GM23338 (cell line): ENCODE measurements at regions not wholly inside any gene's neighbourhood (a gene's known extent, or its start where the extent isn't known, plus 50 kb on each side); places are given as distances from the start of the nearest gene placed in this dataset.

ENCODE experiments used
- ATAC-seq: fragments of 200-7000 bp; cut with Tn5 transposase; 3 replicates; pipeline ENCODE4 v1.9.1; 2020
- DNase-seq: peaks from one replicate; pipeline ENCODE4 v3.0.0-alpha.2; 2015; ENCODE audit warnings: low spot score
- H2AFZ ChIP-seq: fragments of 200-600 bp; sonication (generic); 2 replicates; pipeline ENCODE4 v1.8.0; 2016; ENCODE audit warnings: antibody characterized with exemption, mild to moderate bottlenecking, moderate library complexity
- H3F3A ChIP-seq: fragments of 200-600 bp; sonication (generic); replicated peaks from 2 replicates; pipeline ENCODE4 v1.8.0; 2017; ENCODE audit warnings: antibody characterized with exemption, mixed run types, low read depth
- H3K27ac ChIP-seq: fragments of 200-600 bp; sonication (generic); 2 replicates; pipeline ENCODE4 v1.6.1; 2016; ENCODE audit warnings: low read depth
- H3K27me3 ChIP-seq: fragments of 200-600 bp; sonication (generic); 2 replicates; pipeline ENCODE4 v1.8.0; 2016; ENCODE audit warnings: mild to moderate bottlenecking, mixed run types, moderate library complexity; ENCODE audit not compliant: insufficient read depth
- H3K36me3 ChIP-seq: fragments of 200-600 bp; sonication (generic); 2 replicates; pipeline ENCODE4 v1.8.0; 2016; ENCODE audit warnings: mild to moderate bottlenecking; ENCODE audit not compliant: insufficient read depth
- H3K4me1 ChIP-seq: fragments of 200-600 bp; sonication (generic); 2 replicates; pipeline ENCODE4 v1.8.0; 2016; ENCODE audit warnings: mild to moderate bottlenecking, moderate library complexity; ENCODE audit not compliant: insufficient read depth
- H3K4me2 ChIP-seq: fragments of 200-600 bp; sonication (generic); 2 replicates; pipeline ENCODE4 v1.7.1; 2017; ENCODE audit warnings: mixed run types
- H3K4me3 ChIP-seq: fragments of 200-600 bp; sonication (generic); 2 replicates; pipeline ENCODE4 v1.6.1; 2016; ENCODE audit warnings: mixed run types
- H3K79me2 ChIP-seq: fragments of 200-600 bp; sonication (generic); replicated peaks from 2 replicates; pipeline ENCODE4 v1.8.0; 2017; ENCODE audit warnings: mild to moderate bottlenecking; ENCODE audit not compliant: insufficient read depth
- H3K9me2 ChIP-seq: fragments of 200-600 bp; sonication (generic); 2 replicates; pipeline ENCODE4 v1.8.0; 2017; ENCODE audit not compliant: insufficient read depth
- H4K20me1 ChIP-seq: fragments of 200-600 bp; sonication (generic); replicated peaks from 2 replicates; pipeline ENCODE4 v1.8.0; 2017; ENCODE audit warnings: mild to moderate bottlenecking; ENCODE audit not compliant: insufficient read depth
- H3K27ac Mint-ChIP-seq: 2 replicates; pipeline ENCODE4 v1.8.0; 2020; ENCODE audit warnings: inconsistent platforms, mild to moderate bottlenecking, moderate library complexity, mixed read lengths
- H3K27me3 Mint-ChIP-seq: 3 replicates; pipeline ENCODE4 v1.8.0; 2022; ENCODE audit warnings: low read depth, mild to moderate bottlenecking, moderate library complexity, mixed read lengths, inconsistent platforms; ENCODE audit not compliant: insufficient read depth, poor library complexity
- H3K36me3 Mint-ChIP-seq: 3 replicates; pipeline ENCODE4 v1.8.0; 2021; ENCODE audit warnings: low read depth, mild to moderate bottlenecking, inconsistent platforms, moderate library complexity, mixed read lengths
- H3K4me1 Mint-ChIP-seq: 3 replicates; pipeline ENCODE4 v1.8.0; 2020; ENCODE audit warnings: mild to moderate bottlenecking, inconsistent platforms, mixed read lengths
- H3K4me3 Mint-ChIP-seq: 3 replicates; pipeline ENCODE4 v1.8.0; 2021; ENCODE audit warnings: moderate library complexity, mild to moderate bottlenecking, inconsistent platforms, mixed read lengths
- H3K9me3 Mint-ChIP-seq: 3 replicates; pipeline ENCODE4 v1.8.0; 2020; ENCODE audit warnings: moderate library complexity, mild to moderate bottlenecking, inconsistent platforms, mixed read lengths
- CREB1 ChIP-seq: fragments of 250-450 bp; sonication (Bioruptor Pico); IDR thresholded peaks from 2 replicates; pipeline ENCODE4 v1.5.0; 2020; ENCODE audit warnings: low read depth, mild to moderate bottlenecking, moderate library complexity
- CTCF ChIP-seq, 2 experiments: fragments of 200-600 bp in 1 of 2; sonication (generic) in 1 of 2; conservative IDR thresholded peaks; 2 replicates each; pipeline versions ENCODE4 v1.5.1 to v1.6.1; 2016 to 2017; ENCODE audit warnings: antibody characterized with exemption in 2 of 2, low read depth in 2 of 2, mild to moderate bottlenecking in 2 of 2, moderate library complexity in 1 of 2
- ETS1 ChIP-seq: IDR thresholded peaks from 2 replicates; pipeline ENCODE4 v1.6.1; 2016; ENCODE audit warnings: antibody characterized with exemption
- EZH2 ChIP-seq: fragments of 200-600 bp; sonication (generic); IDR thresholded peaks from one replicate; pipeline ENCODE4 v1.8.0; 2017; ENCODE audit warnings: antibody characterized with exemption, mild to moderate bottlenecking, low read depth; ENCODE audit not compliant: unreplicated experiment
- EZH2phosphoT487 ChIP-seq: fragments of 200-600 bp; sonication (generic); IDR thresholded peaks from one replicate; pipeline ENCODE4 v1.8.1; 2018; ENCODE audit warnings: antibody characterized with exemption; ENCODE audit not compliant: unreplicated experiment
- JUNB ChIP-seq: IDR thresholded peaks from one replicate; pipeline ENCODE4 v1.6.1; 2016; ENCODE audit warnings: antibody characterized with exemption; ENCODE audit not compliant: unreplicated experiment
- NANOG ChIP-seq: IDR thresholded peaks from 2 replicates; pipeline ENCODE4 v1.6.1; 2016; ENCODE audit warnings: antibody characterized with exemption, borderline replicate concordance
- STAT1 ChIP-seq: IDR thresholded peaks from one replicate; pipeline ENCODE4 v1.6.1; 2016; ENCODE audit warnings: antibody characterized with exemption; ENCODE audit not compliant: unreplicated experiment
- ZNF114 ChIP-seq: fragments of 250-450 bp; sonication (Bioruptor Pico); IDR thresholded peaks from 2 replicates; pipeline ENCODE4 v1.5.0; 2020; ENCODE audit warnings: mild to moderate bottlenecking, moderate library complexity
- TF ChIP-seq, protein P1 (sequence below): IDR thresholded peaks from one replicate; pipeline ENCODE4 v1.6.1; 2018; ENCODE audit warnings: antibody characterized with exemption; ENCODE audit not compliant: unreplicated experiment

DNA sequence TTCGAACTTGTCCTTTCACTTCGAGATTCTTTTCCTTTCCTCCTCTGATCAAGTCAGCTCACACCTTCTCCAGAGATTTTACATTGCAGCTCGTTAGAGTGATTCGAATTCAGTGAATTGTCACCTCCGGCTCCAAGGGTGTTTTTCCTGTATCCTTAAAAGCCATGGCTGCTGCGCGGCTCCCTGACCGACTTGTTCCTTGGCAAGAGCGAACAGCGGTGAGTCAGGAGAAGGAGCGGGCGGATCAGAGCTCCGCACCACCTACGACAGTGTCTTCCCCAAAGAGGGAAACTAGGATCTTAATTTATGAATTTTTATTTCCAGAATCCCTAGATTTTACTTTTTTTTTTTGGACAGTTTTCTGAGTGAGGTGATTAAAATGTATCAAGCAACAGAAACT lies 204.4 kb upstream of the ADGRL2 start:
- Mint-ChIP-seq H3K4me1 (peaks cover 11% of the 10 kb centered on the region; the same call in 2 of the 3 replicates), H3K27ac (no peak overlapping the region), H3K36me3 (no peaks in the 10 kb centered on the region), H3K27me3 (no peaks in the 10 kb centered on the region), H3K4me3 (no peak overlapping the region), H3K9me3 (no peaks in the 10 kb centered on the region)
- H3K36me3 ChIP-seq: no peaks in the 10 kb centered on the region
- H3F3A ChIP-seq: no peaks in the 10 kb centered on the region
- H3K27ac ChIP-seq: no peak overlapping the region
- no peak overlapping the region for H3K4me3 ChIP-seq
- H3K27me3 ChIP-seq: no peaks in the 10 kb centered on the region
- no peaks in the 10 kb centered on the region for H4K20me1 ChIP-seq
- H3K4me1 ChIP-seq: peaks cover 12% of the 10 kb centered on the region
- H3K4me2 ChIP-seq: no peak overlapping the region
- H2AFZ ChIP-seq: peak overlapping the region; percentile 77
- ATAC-seq (no peak), DNase-seq (no peak)
- no peaks in the 10 kb centered on the region for H3K9me2 ChIP-seq
- H3K79me2 ChIP-seq: no peaks in the 10 kb centered on the region
- TF ChIP-seq JUNB: no peak

DNA sequence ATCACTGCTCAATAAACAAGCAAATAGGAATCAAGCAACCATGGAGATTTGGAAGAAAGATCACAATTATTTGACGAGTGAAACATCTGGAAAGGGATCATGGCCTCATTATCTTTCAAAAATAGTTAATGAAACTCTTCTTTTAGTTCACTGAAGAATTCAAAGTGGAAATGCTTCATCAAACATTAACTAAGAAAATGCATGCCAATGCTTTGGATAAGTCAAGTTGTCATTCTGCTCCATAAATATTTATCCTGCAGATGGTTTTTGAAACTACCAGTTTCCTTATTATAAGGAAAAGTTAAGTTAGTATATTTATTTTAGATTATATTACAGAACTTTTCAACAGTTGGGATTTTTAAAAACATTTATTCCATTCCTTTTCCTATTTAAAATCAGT lies 206.5 kb upstream of the ADGRL2 start:
- no peaks in the 10 kb centered on the region for H3K9me3 Mint-ChIP-seq
- H3K27ac Mint-ChIP-seq: no peak overlapping the region
- H3K27me3 Mint-ChIP-seq: no peaks in the 10 kb centered on the region
- ATAC-seq (no peak), DNase-seq (no peak)
- H3K4me3 Mint-ChIP-seq: no peak overlapping the region
- H3K36me3 ChIP-seq: no peaks in the 10 kb centered on the region
- H3K4me1 Mint-ChIP-seq: peaks cover 11% of the 10 kb centered on the region; the same call in 2 of the 3 replicates
- no peak for TF ChIP-seq NANOG
- no peak for TF ChIP-seq CTCF (conservative IDR thresholded peaks at IDR 0.05; ENCODE audit: low read depth in 2 of 2)
- TF ChIP-seq CREB1 (CRISPR knock-in tag): no peak
- TF ChIP-seq, protein P1, sequence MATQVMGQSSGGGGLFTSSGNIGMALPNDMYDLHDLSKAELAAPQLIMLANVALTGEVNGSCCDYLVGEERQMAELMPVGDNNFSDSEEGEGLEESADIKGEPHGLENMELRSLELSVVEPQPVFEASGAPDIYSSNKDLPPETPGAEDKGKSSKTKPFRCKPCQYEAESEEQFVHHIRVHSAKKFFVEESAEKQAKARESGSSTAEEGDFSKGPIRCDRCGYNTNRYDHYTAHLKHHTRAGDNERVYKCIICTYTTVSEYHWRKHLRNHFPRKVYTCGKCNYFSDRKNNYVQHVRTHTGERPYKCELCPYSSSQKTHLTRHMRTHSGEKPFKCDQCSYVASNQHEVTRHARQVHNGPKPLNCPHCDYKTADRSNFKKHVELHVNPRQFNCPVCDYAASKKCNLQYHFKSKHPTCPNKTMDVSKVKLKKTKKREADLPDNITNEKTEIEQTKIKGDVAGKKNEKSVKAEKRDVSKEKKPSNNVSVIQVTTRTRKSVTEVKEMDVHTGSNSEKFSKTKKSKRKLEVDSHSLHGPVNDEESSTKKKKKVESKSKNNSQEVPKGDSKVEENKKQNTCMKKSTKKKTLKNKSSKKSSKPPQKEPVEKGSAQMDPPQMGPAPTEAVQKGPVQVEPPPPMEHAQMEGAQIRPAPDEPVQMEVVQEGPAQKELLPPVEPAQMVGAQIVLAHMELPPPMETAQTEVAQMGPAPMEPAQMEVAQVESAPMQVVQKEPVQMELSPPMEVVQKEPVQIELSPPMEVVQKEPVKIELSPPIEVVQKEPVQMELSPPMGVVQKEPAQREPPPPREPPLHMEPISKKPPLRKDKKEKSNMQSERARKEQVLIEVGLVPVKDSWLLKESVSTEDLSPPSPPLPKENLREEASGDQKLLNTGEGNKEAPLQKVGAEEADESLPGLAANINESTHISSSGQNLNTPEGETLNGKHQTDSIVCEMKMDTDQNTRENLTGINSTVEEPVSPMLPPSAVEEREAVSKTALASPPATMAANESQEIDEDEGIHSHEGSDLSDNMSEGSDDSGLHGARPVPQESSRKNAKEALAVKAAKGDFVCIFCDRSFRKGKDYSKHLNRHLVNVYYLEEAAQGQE: no peak
- no peak for TF ChIP-seq ZNF114
- TF ChIP-seq ETS1: no peak
- no peak for TF ChIP-seq JUNB
- no peak for TF ChIP-seq STAT1
- TF ChIP-seq EZH2: no peak
- no peak for TF ChIP-seq EZH2phosphoT487
- no peaks in the 10 kb centered on the region for H4K20me1 ChIP-seq
- H3K4me2 ChIP-seq: no peak overlapping the region
- peaks cover 4% of the 10 kb centered on the region for H3K9me2 ChIP-seq
- H3K27ac ChIP-seq: no peak overlapping the region
- H3K27me3 ChIP-seq: no peaks in the 10 kb centered on the region
- H3F3A ChIP-seq: no peaks in the 10 kb centered on the region
- peaks cover 12% of the 10 kb centered on the region for H3K4me1 ChIP-seq
- H2AFZ ChIP-seq: no peak overlapping the region
- H3K4me3 ChIP-seq: no peak overlapping the region
- H3K79me2 ChIP-seq: no peaks in the 10 kb centered on the region
- H3K36me3 Mint-ChIP-seq: no peaks in the 10 kb centered on the region
